HL-60 (cell line): ENCODE measurements at regions not wholly inside any gene's neighbourhood (a gene's known extent, or its start where the extent isn't known, plus 50 kb on each side); places are given as distances from the start of the nearest gene placed in this dataset.

Experiments used
- DNase-seq, 2 experiments: peaks; one replicate each; pipeline ENCODE4 v3.0.0-alpha.2; 2010 to 2020; ENCODE audit warnings: low read depth in 1 of 2, low spot score in 1 of 2
- H3K27ac ChIP-seq: fragments of 250-450 bp; sonication (Bioruptor Pico); replicated peaks from 2 replicates; pipeline ENCODE4 v1.5.1; 2020; ENCODE audit warnings: mild to moderate bottlenecking, moderate library complexity
- H3K27me3 ChIP-seq: fragments of 250-450 bp; sonication (Bioruptor Pico); 2 replicates; pipeline ENCODE4 v1.5.1; 2021; ENCODE audit warnings: mild to moderate bottlenecking, moderate library complexity; ENCODE audit not compliant: insufficient read depth, poor library complexity, severe bottlenecking
- H3K4me3 ChIP-seq: replicated peaks from 2 replicates; pipeline ENCODE4 v1.5.1; 2011; ENCODE audit warnings: mild to moderate bottlenecking, control low read depth, low read length; ENCODE audit not compliant: insufficient read depth
- CTCF ChIP-seq: IDR thresholded peaks from one replicate; pipeline ENCODE4 v1.5.1; 2011; ENCODE audit warnings: low read length, control low read depth, inconsistent platforms; ENCODE audit not compliant: insufficient read depth
- GABPA ChIP-seq: IDR thresholded peaks from 2 replicates; pipeline ENCODE4 v1.6.1; 2012; ENCODE audit warnings: low read depth
- POLR2AphosphoS5 ChIP-seq: IDR thresholded peaks from 2 replicates; pipeline ENCODE4 v1.6.1; 2012; ENCODE audit warnings: low read depth
- REST ChIP-seq: IDR thresholded peaks from 2 replicates; pipeline ENCODE4 v1.6.1; 2012; ENCODE audit warnings: low read depth; ENCODE audit not compliant: insufficient replicate concordance
- SPI1 ChIP-seq: IDR thresholded peaks from 2 replicates; pipeline ENCODE4 v1.6.1; 2012; ENCODE audit warnings: low read depth, mild to moderate bottlenecking, borderline replicate concordance

- TF ChIP-seq SPI1 (no peak), CTCF (no peak), REST (no peak), GABPA (no peak), POLR2AphosphoS5 (no peak)
- H3K27ac ChIP-seq, result no peak overlapping the region
- no peak overlapping the region for H3K4me3 ChIP-seq
- H3K27me3 ChIP-seq, result no peaks in the 10 kb centered on the region
- no peak for DNase-seq
Measured at GRCh38 chr10:20494474-20494873, 402.6 kb downstream of the NEBL start.

GRCh38 chr10:20492447-20492846, 404.7 kb downstream of the NEBL start:
- H3K4me3 ChIP-seq, result no peak overlapping the region
- no peak for DNase-seq
- H3K27ac ChIP-seq, result no peak overlapping the region
- H3K27me3 ChIP-seq, result no peaks in the 10 kb centered on the region
- TF ChIP-seq GABPA, result no peak
- no peak for TF ChIP-seq CTCF
- no peak for TF ChIP-seq POLR2AphosphoS5
- TF ChIP-seq REST, result no peak
- no peak for TF ChIP-seq SPI1

- no peak for DNase-seq
- Histone ChIP-seq H3K27ac (no peak overlapping the region), H3K27me3 (no peaks in the 10 kb centered on the region), H3K4me3 (no peak overlapping the region)
- TF ChIP-seq POLR2AphosphoS5 (no peak), GABPA (no peak), SPI1 (no peak), REST (no peak), CTCF (no peak)
Measured at GRCh38 chr10:20489961-20490360, 407.1 kb downstream of the NEBL start.
